Chondrocyte (in vitro differentiated cells): ENCODE measurements at regions not wholly inside any gene's neighbourhood (a gene's known extent, or its start where the extent isn't known, plus 50 kb on each side); places are given as distances from the start of the nearest gene placed in this dataset.

Source experiments
- DNase-seq: peaks from one replicate; pipeline ENCODE4 v3.0.0; 2021; ENCODE audit warnings: mixed read lengths, low spot score
- H3K27ac Mint-ChIP-seq: one replicate; pipeline ENCODE4 v1.8.0; 2021; ENCODE audit warnings: mild to moderate bottlenecking, moderate library complexity, mixed read lengths; ENCODE audit not compliant: unreplicated experiment
- H3K27me3 Mint-ChIP-seq: 2 replicates; pipeline ENCODE4 v1.8.0; 2021; ENCODE audit warnings: low read depth, mixed read lengths
- H3K36me3 Mint-ChIP-seq: 2 replicates; pipeline ENCODE4 v1.8.0; 2021; ENCODE audit warnings: low read depth, mixed read lengths
- H3K4me1 Mint-ChIP-seq: 2 replicates; pipeline ENCODE4 v1.8.0; 2021; ENCODE audit warnings: low read depth, mild to moderate bottlenecking, mixed read lengths
- H3K4me3 Mint-ChIP-seq: one replicate; pipeline ENCODE4 v1.8.0; 2021; ENCODE audit warnings: mild to moderate bottlenecking, moderate library complexity, mixed read lengths; ENCODE audit not compliant: unreplicated experiment
- H3K9me3 Mint-ChIP-seq: 2 replicates; pipeline ENCODE4 v1.8.0; 2021; ENCODE audit warnings: low read depth, mixed read lengths
- TF ChIP-seq, protein P1 (sequence below): fragments of 200-600 bp; sonication (generic); IDR thresholded peaks from 2 replicates; pipeline ENCODE4 v1.5.0; 2021; ENCODE audit warnings: antibody characterized with exemption, mild to moderate bottlenecking, moderate library complexity

DNA sequence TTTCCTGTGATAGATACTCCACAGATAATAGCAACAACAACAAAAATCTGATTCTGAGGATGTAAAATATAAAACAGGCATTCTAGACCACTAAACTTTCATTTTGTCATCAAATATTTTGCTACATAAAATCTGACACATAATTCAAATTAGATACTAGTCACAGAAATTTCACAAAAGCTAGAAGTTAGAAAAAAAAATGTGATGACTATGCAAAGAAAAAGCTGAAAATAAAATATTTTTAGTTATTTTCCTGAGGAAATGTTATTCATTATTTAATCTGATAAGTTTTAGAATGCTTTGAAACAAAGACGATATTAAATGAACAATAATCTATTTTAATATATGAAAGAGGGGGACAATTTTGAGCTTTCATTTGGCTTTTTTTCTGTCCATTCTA lies 357.2 kb downstream of the SLITRK6 start:
- Mint-ChIP-seq H3K9me3 (no peaks in the 10 kb centered on the region), H3K27ac (no peak overlapping the region), H3K4me1 (no peaks in the 10 kb centered on the region), H3K36me3 (no peaks in the 10 kb centered on the region), H3K27me3 (no peaks in the 10 kb centered on the region), H3K4me3 (no peak overlapping the region)
- no peak for DNase-seq
- TF ChIP-seq, protein P1, sequence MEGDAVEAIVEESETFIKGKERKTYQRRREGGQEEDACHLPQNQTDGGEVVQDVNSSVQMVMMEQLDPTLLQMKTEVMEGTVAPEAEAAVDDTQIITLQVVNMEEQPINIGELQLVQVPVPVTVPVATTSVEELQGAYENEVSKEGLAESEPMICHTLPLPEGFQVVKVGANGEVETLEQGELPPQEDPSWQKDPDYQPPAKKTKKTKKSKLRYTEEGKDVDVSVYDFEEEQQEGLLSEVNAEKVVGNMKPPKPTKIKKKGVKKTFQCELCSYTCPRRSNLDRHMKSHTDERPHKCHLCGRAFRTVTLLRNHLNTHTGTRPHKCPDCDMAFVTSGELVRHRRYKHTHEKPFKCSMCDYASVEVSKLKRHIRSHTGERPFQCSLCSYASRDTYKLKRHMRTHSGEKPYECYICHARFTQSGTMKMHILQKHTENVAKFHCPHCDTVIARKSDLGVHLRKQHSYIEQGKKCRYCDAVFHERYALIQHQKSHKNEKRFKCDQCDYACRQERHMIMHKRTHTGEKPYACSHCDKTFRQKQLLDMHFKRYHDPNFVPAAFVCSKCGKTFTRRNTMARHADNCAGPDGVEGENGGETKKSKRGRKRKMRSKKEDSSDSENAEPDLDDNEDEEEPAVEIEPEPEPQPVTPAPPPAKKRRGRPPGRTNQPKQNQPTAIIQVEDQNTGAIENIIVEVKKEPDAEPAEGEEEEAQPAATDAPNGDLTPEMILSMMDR, result no peak

- Mint-ChIP-seq H3K27me3 (no peaks in the 10 kb centered on the region), H3K27ac (no peak overlapping the region), H3K4me3 (no peak overlapping the region), H3K9me3 (no peaks in the 10 kb centered on the region), H3K36me3 (no peaks in the 10 kb centered on the region), H3K4me1 (no peaks in the 10 kb centered on the region)
- TF ChIP-seq, protein P1, result no peak
- DNase-seq, result no peak
Measured at GRCh38 chr13:85441364-85441763, 357.9 kb downstream of the SLITRK6 start.

GRCh38 chr13:85436029-85436428 lies 363.2 kb downstream of the SLITRK6 start:
- Mint-ChIP-seq H3K4me3 (no peak overlapping the region), H3K36me3 (no peaks in the 10 kb centered on the region), H3K27me3 (no peaks in the 10 kb centered on the region), H3K4me1 (no peaks in the 10 kb centered on the region), H3K27ac (no peak overlapping the region), H3K9me3 (peaks cover 5% of the 10 kb centered on the region)
- TF ChIP-seq, protein P1, result no peak
- no peak for DNase-seq

- peaks cover 5% of the 10 kb centered on the region for H3K9me3 Mint-ChIP-seq
- H3K4me3 Mint-ChIP-seq, result no peak overlapping the region
- H3K36me3 Mint-ChIP-seq, result no peaks in the 10 kb centered on the region
- no peaks in the 10 kb centered on the region for H3K4me1 Mint-ChIP-seq
- H3K27me3 Mint-ChIP-seq, result no peaks in the 10 kb centered on the region
- H3K27ac Mint-ChIP-seq, result no peak overlapping the region
- TF ChIP-seq, protein P1, result no peak
- DNase-seq, result no peak
Measured at GRCh38 chr13:85434927-85435326, 364.3 kb downstream of the SLITRK6 start.

DNA sequence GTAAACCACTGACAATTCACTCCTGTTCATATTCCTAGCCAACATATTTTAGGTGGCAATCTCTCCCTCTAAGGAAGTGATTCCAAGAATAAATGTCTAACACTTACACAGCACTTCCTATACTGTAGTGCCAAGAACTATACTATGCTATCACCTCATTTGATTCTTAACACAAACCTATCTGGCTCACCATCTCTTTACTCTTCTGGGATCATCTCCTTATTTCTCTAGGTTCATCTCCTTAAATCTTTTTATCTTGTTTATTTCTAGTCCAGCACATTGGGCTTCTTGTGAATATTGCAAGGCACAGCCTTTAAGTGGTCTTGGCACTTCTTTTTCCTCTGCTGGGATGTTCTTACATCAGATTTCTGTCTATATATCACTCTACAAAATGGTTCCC lies 366.3 kb downstream of the SLITRK6 start:
- TF ChIP-seq, protein P1, result no peak
- no peak overlapping the region for H3K27ac Mint-ChIP-seq
- peaks cover 5% of the 10 kb centered on the region for H3K9me3 Mint-ChIP-seq
- H3K4me1 Mint-ChIP-seq, result no peaks in the 10 kb centered on the region
- no peak for DNase-seq
- H3K36me3 Mint-ChIP-seq, result no peaks in the 10 kb centered on the region
- no peaks in the 10 kb centered on the region for H3K27me3 Mint-ChIP-seq
- H3K4me3 Mint-ChIP-seq, result no peak overlapping the region
